ENCODE measurements at regions not wholly inside any gene's neighbourhood (a gene's known extent, or its start where the extent isn't known, plus 50 kb on each side); places are given as distances from the start of the nearest gene placed in this dataset.

- TF ChIP-seq EP300 (IDR thresholded peaks at IDR 0.05) (no peak), CTCF (IDR thresholded peaks at IDR 0.05) (no peak), POLR2A (IDR thresholded peaks at IDR 0.05) (no peak)
Observed at GRCh38 chr14:95818581-95818980, 58.1 kb upstream of the TUNAR start.

GRCh38 chr14:95817271-95817670 lies 59.4 kb upstream of the TUNAR start:
- Histone ChIP-seq H3K27ac (no peak overlapping the region), H3K36me3 (no peaks in the 10 kb centered on the region), H3K4me3 (no peak overlapping the region), H3K9me3 (no peaks in the 10 kb centered on the region), H3K4me1 (ENCODE audit: insufficient read depth) (no peaks in the 10 kb centered on the region), H3K27me3 (no peaks in the 10 kb centered on the region)
- intact Hi-C loops (cut with DNase I): no loop called here
- TF ChIP-seq EP300 (IDR thresholded peaks at IDR 0.05): no peak
- TF ChIP-seq POLR2A (IDR thresholded peaks at IDR 0.05): no peak
- no peak for TF ChIP-seq CTCF (IDR thresholded peaks at IDR 0.05)
- WGBS, 3 donors: 52 to 61% (median 56%) methylated on average over 2 of the region's 2 CpGs
- DNase-seq: no peak

More at GRCh38 chr14:95818581-95818980, 58.1 kb upstream of the TUNAR start:
- H3K27ac ChIP-seq: no peak overlapping the region
- no peaks in the 10 kb centered on the region for H3K36me3 ChIP-seq
- 42 to 67% (median 58%) methylated on average over 5 of the region's 5 CpGs for WGBS, 3 donors
- H3K4me3 ChIP-seq: no peak overlapping the region
- H3K4me1 ChIP-seq (ENCODE audit: insufficient read depth): no peaks in the 10 kb centered on the region
- no peaks in the 10 kb centered on the region for H3K9me3 ChIP-seq
- no peak for DNase-seq
- intact Hi-C loops (cut with DNase I): no loop called here
- H3K27me3 ChIP-seq: no peaks in the 10 kb centered on the region

- Histone ChIP-seq H3K27ac (no peak overlapping the region), H3K36me3 (no peaks in the 10 kb centered on the region), H3K4me1 (ENCODE audit: insufficient read depth) (no peaks in the 10 kb centered on the region), H3K27me3 (no peaks in the 10 kb centered on the region), H3K9me3 (no peaks in the 10 kb centered on the region), H3K4me3 (no peak overlapping the region)
- intact Hi-C loops (cut with DNase I): no loop called here
- DNase-seq: no peak
- TF ChIP-seq POLR2A (IDR thresholded peaks at IDR 0.05) (no peak), EP300 (IDR thresholded peaks at IDR 0.05) (no peak), CTCF (IDR thresholded peaks at IDR 0.05) (no peak)
- 22 to 26% (median 25%) methylated on average over 7 of the region's 7 CpGs for WGBS, 3 donors
Observed at GRCh38 chr14:95816539-95816938, 60.1 kb upstream of the TUNAR start.

- 38 to 53% (median 44%) methylated on average over 11 of the region's 11 CpGs for WGBS, 3 donors
- Histone ChIP-seq H3K27ac (no peak overlapping the region), H3K36me3 (no peaks in the 10 kb centered on the region), H3K4me1 (ENCODE audit: insufficient read depth) (no peaks in the 10 kb centered on the region), H3K9me3 (no peaks in the 10 kb centered on the region), H3K27me3 (no peaks in the 10 kb centered on the region), H3K4me3 (no peak overlapping the region)
- no peak for DNase-seq
- intact Hi-C loops (cut with DNase I): no loop called here
- no peak for TF ChIP-seq POLR2A (IDR thresholded peaks at IDR 0.05)
- no peak for TF ChIP-seq EP300 (IDR thresholded peaks at IDR 0.05)
- TF ChIP-seq CTCF (IDR thresholded peaks at IDR 0.05): no peak
Observed at GRCh38 chr14:95815226-95815690, 61.4 kb upstream of the TUNAR start.
